Liver (tissue), 8 donors: ENCODE measurements at regions not wholly inside any gene's neighbourhood (a gene's known extent, or its start where the extent isn't known, plus 50 kb on each side); places are given as distances from the start of the nearest gene placed in this dataset.

Experiments
- DNase-seq: peaks from one replicate; pipeline ENCODE4 v3.0.0-alpha.2; 2017; ENCODE audit warnings: low spot score
- H3K27ac ChIP-seq, 2 donors: one replicate each; pipeline ENCODE4 v1.7.0; 2013; ENCODE audit warnings: inconsistent platforms in 2 of 2, low read length in 2 of 2, control low read depth in 1 of 2, low read depth in 1 of 2, mild to moderate bottlenecking in 1 of 2
- H3K27me3 ChIP-seq, 4 donors: one replicate each; pipeline versions ENCODE4 v1.6.1 to v1.7.0; 2013; ENCODE audit warnings: low read length in 3 of 4, inconsistent platforms in 1 of 4, mild to moderate bottlenecking in 1 of 4, moderate library complexity in 1 of 4; ENCODE audit not compliant: control insufficient read depth in 4 of 4, insufficient read depth in 4 of 4
- H3K36me3 ChIP-seq, 4 donors: one replicate each; pipeline versions ENCODE4 v1.6.1 to v1.7.0; 2013; ENCODE audit warnings: low read length in 3 of 4, mild to moderate bottlenecking in 3 of 4, low read depth in 1 of 4, moderate library complexity in 1 of 4; ENCODE audit not compliant: control insufficient read depth in 4 of 4, insufficient read depth in 3 of 4
- H3K4me1 ChIP-seq, 4 donors: one replicate each; pipeline versions ENCODE4 v1.6.1 to v1.7.0; 2013; ENCODE audit warnings: low read length in 3 of 4, mild to moderate bottlenecking in 3 of 4, moderate library complexity in 1 of 4; ENCODE audit not compliant: control insufficient read depth in 4 of 4, insufficient read depth in 4 of 4
- H3K4me3 ChIP-seq, 3 donors: one replicate each; pipeline versions ENCODE4 v1.6.1 to v1.7.0; 2013; ENCODE audit warnings: low read length in 3 of 3, control low read depth in 1 of 3, low read depth in 1 of 3, mild to moderate bottlenecking in 1 of 3
- H3K9ac ChIP-seq, 2 donors: one replicate each; pipeline ENCODE4 v1.7.0; 2013; ENCODE audit warnings: low read length in 2 of 2, mild to moderate bottlenecking in 2 of 2, moderate library complexity in 2 of 2, control low read depth in 1 of 2, low read depth in 1 of 2
- H3K9me3 ChIP-seq, 4 donors: one replicate each; pipeline versions ENCODE4 v1.6.1 to v1.7.0; 2013; ENCODE audit warnings: low read length in 3 of 4; ENCODE audit not compliant: control insufficient read depth in 4 of 4
- EGR1 ChIP-seq, 2 donors: IDR thresholded peaks; 2 replicates each; pipeline ENCODE4 v1.6.1; 2016 to 2018; ENCODE audit warnings: antibody characterized with exemption in 2 of 2, low read depth in 2 of 2
- FOXA1 ChIP-seq: IDR thresholded peaks from 2 replicates; pipeline ENCODE4 v1.6.1; 2016; ENCODE audit warnings: antibody characterized with exemption
- FOXA2 ChIP-seq: IDR thresholded peaks from 2 replicates; pipeline ENCODE4 v1.6.1; 2016; ENCODE audit warnings: antibody characterized with exemption
- GABPA ChIP-seq, 2 donors: IDR thresholded peaks in 1 of 2; conservative IDR thresholded peaks in 1 of 2; 2 replicates each; pipeline ENCODE4 v1.6.1; 2016; ENCODE audit warnings: antibody characterized with exemption in 2 of 2, mild to moderate bottlenecking in 1 of 2, moderate library complexity in 1 of 2
- HNF4A ChIP-seq, 2 donors: conservative IDR thresholded peaks; 2 replicates each; pipeline ENCODE4 v1.6.1; 2016; ENCODE audit warnings: antibody characterized with exemption in 2 of 2, mild to moderate bottlenecking in 2 of 2
- HNF4G ChIP-seq: IDR thresholded peaks from 2 replicates; pipeline ENCODE4 v1.6.1; 2016; ENCODE audit warnings: antibody characterized with exemption
- JUND ChIP-seq, 2 donors: IDR thresholded peaks; 2 replicates each; pipeline ENCODE4 v1.6.1; 2016; ENCODE audit warnings: antibody characterized with exemption in 2 of 2
- NR2F2 ChIP-seq: IDR thresholded peaks from 2 replicates; pipeline ENCODE4 v1.6.1; 2016; ENCODE audit warnings: antibody characterized with exemption
- RAD21 ChIP-seq, 2 donors: IDR thresholded peaks; 2 replicates each; pipeline ENCODE4 v1.6.1; 2016; ENCODE audit warnings: antibody characterized with exemption in 2 of 2, mild to moderate bottlenecking in 2 of 2
- RXRA ChIP-seq, 2 donors: IDR thresholded peaks; 2 replicates each; pipeline ENCODE4 v1.6.1; 2017 to 2018; ENCODE audit warnings: antibody characterized with exemption in 2 of 2, mild to moderate bottlenecking in 1 of 2
- SP1 ChIP-seq: IDR thresholded peaks from 2 replicates; pipeline ENCODE4 v1.6.1; 2018; ENCODE audit warnings: antibody characterized with exemption, mild to moderate bottlenecking
- TAF1 ChIP-seq: conservative IDR thresholded peaks from 2 replicates; pipeline ENCODE4 v1.6.1; 2016; ENCODE audit warnings: antibody characterized with exemption, mild to moderate bottlenecking
- YY1 ChIP-seq: IDR thresholded peaks from 2 replicates; pipeline ENCODE4 v1.6.1; 2016; ENCODE audit warnings: antibody characterized with exemption, mild to moderate bottlenecking
- WGBS: extraction: QIAGEN DNeasy Blood & Tissue Kit; methylation state at CpG from one replicate; pipeline ENCODE4 v1.1.7; 2013; 5-methylcytosine and 5-hydroxymethylcytosine counted together
- TF ChIP-seq, protein P1 (sequence below): IDR thresholded peaks from 2 replicates; pipeline ENCODE4 v1.6.1; 2016; ENCODE audit warnings: antibody characterized with exemption, mild to moderate bottlenecking
- TF ChIP-seq, protein P2 (sequence below): IDR thresholded peaks from 2 replicates; pipeline ENCODE4 v1.6.1; 2016; ENCODE audit warnings: antibody characterized with exemption
- TF ChIP-seq, protein P3 (sequence below): IDR thresholded peaks from 2 replicates; pipeline ENCODE4 v1.6.1; 2016; ENCODE audit warnings: antibody characterized with exemption
- TF ChIP-seq, protein P4 (sequence below): fragments of 150-350 bp; IDR thresholded peaks from 2 replicates; pipeline ENCODE4 v1.5.1; 2017; ENCODE audit warnings: improper control_type of control experiment, low read depth, low read length; ENCODE audit not compliant: missing input control
- TF ChIP-seq, protein P5 (sequence below): IDR thresholded peaks from 2 replicates; pipeline ENCODE4 v1.6.1; 2016; ENCODE audit warnings: antibody characterized with exemption
- donor health status: healthy.
- donor health status: healthy.
- donor health status: healthy.
- donor health status: healthy.
- donor health status: healthy.

DNA sequence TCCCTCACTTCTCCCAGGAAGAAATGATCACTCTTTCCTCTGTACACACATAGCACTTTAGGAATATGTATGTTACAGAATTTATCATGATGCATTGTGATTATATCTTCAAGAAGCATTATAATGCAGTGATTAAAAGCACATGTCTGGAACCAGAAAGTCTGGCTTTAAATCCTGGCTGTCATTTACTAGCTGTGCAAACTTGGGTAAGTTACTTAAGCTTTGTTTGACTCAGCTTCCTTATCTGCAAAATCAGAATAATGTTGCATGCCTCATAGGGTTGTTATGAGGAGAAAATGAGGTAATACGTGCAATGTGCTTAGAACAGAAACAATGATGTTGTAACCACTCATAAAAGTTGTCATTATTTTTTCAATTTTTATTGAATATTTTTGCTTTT lies 156.3 kb upstream of the ZKSCAN2 start:
- H3K36me3 ChIP-seq = no peaks in the 10 kb centered on the region
- H3K27me3 ChIP-seq = no peaks in the 10 kb centered on the region
- TF ChIP-seq JUND (IDR thresholded peaks at IDR 0.05) (no peak), SP1 (no peak), EGR1 (IDR thresholded peaks at IDR 0.05; ENCODE audit: low read depth in 2 of 2) (no peak), FOXA2 (no peak), GABPA (IDR thresholded peaks at IDR 0.05 in 1 of 2, conservative IDR thresholded peaks at IDR 0.05 in 1 of 2) (no peak), HNF4A (conservative IDR thresholded peaks at IDR 0.05) (no peak), YY1 (no peak), RXRA (IDR thresholded peaks at IDR 0.05) (no peak), HNF4G (no peak), TAF1 (no peak), RAD21 (IDR thresholded peaks at IDR 0.05) (no peak), FOXA1 (no peak), NR2F2 (no peak)
- TF ChIP-seq, protein P1, sequence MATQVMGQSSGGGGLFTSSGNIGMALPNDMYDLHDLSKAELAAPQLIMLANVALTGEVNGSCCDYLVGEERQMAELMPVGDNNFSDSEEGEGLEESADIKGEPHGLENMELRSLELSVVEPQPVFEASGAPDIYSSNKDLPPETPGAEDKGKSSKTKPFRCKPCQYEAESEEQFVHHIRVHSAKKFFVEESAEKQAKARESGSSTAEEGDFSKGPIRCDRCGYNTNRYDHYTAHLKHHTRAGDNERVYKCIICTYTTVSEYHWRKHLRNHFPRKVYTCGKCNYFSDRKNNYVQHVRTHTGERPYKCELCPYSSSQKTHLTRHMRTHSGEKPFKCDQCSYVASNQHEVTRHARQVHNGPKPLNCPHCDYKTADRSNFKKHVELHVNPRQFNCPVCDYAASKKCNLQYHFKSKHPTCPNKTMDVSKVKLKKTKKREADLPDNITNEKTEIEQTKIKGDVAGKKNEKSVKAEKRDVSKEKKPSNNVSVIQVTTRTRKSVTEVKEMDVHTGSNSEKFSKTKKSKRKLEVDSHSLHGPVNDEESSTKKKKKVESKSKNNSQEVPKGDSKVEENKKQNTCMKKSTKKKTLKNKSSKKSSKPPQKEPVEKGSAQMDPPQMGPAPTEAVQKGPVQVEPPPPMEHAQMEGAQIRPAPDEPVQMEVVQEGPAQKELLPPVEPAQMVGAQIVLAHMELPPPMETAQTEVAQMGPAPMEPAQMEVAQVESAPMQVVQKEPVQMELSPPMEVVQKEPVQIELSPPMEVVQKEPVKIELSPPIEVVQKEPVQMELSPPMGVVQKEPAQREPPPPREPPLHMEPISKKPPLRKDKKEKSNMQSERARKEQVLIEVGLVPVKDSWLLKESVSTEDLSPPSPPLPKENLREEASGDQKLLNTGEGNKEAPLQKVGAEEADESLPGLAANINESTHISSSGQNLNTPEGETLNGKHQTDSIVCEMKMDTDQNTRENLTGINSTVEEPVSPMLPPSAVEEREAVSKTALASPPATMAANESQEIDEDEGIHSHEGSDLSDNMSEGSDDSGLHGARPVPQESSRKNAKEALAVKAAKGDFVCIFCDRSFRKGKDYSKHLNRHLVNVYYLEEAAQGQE = no peak
- TF ChIP-seq, protein P2, sequence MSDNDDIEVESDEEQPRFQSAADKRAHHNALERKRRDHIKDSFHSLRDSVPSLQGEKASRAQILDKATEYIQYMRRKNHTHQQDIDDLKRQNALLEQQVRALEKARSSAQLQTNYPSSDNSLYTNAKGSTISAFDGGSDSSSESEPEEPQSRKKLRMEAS = no peak
- TF ChIP-seq, protein P3, sequence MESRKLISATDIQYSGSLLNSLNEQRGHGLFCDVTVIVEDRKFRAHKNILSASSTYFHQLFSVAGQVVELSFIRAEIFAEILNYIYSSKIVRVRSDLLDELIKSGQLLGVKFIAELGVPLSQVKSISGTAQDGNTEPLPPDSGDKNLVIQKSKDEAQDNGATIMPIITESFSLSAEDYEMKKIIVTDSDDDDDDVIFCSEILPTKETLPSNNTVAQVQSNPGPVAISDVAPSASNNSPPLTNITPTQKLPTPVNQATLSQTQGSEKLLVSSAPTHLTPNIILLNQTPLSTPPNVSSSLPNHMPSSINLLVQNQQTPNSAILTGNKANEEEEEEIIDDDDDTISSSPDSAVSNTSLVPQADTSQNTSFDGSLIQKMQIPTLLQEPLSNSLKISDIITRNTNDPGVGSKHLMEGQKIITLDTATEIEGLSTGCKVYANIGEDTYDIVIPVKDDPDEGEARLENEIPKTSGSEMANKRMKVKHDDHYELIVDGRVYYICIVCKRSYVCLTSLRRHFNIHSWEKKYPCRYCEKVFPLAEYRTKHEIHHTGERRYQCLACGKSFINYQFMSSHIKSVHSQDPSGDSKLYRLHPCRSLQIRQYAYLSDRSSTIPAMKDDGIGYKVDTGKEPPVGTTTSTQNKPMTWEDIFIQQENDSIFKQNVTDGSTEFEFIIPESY = no peak
- TF ChIP-seq, protein P4, sequence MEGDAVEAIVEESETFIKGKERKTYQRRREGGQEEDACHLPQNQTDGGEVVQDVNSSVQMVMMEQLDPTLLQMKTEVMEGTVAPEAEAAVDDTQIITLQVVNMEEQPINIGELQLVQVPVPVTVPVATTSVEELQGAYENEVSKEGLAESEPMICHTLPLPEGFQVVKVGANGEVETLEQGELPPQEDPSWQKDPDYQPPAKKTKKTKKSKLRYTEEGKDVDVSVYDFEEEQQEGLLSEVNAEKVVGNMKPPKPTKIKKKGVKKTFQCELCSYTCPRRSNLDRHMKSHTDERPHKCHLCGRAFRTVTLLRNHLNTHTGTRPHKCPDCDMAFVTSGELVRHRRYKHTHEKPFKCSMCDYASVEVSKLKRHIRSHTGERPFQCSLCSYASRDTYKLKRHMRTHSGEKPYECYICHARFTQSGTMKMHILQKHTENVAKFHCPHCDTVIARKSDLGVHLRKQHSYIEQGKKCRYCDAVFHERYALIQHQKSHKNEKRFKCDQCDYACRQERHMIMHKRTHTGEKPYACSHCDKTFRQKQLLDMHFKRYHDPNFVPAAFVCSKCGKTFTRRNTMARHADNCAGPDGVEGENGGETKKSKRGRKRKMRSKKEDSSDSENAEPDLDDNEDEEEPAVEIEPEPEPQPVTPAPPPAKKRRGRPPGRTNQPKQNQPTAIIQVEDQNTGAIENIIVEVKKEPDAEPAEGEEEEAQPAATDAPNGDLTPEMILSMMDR = no peak
- TF ChIP-seq, protein P5, sequence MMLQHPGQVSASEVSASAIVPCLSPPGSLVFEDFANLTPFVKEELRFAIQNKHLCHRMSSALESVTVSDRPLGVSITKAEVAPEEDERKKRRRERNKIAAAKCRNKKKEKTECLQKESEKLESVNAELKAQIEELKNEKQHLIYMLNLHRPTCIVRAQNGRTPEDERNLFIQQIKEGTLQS = no peak
- DNase-seq = no peak
- peaks cover 7 to 37% (median 34%) of the 10 kb centered on the region in 4 donors for H3K4me1 ChIP-seq
- H3K4me3 ChIP-seq = no peak overlapping the region
- 35% methylated on average over 1 of the region's 1 CpG for WGBS
- no peak overlapping the region for H3K9ac ChIP-seq
- H3K27ac ChIP-seq = no peak overlapping the region
- no peaks in the 10 kb centered on the region for H3K9me3 ChIP-seq

DNA sequence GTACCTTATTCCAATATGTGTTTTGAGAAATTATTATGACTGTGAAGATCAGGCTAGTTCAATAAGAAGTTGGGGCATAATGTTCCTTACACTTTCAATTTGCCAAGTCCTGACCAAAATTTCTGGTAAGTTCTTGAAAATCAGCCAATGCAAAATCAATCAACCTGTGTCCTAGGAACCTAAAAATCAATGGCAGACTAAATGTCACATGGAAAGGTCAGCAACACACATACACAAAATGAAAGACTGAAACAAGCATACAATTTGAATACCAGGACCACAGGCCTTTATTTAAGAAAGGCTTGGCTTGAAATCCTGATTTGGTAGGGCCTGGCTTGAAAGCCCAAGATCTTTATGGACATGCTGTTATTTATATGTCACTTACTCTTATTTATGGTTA lies 155.5 kb upstream of the ZKSCAN2 start:
- Histone ChIP-seq H3K4me3 (peak overlapping the region in 1 of 3 donors; percentile 11), H3K27me3 (no peaks in the 10 kb centered on the region), H3K27ac (peak overlapping the region; percentile 30 to 70), H3K9ac (no peak overlapping the region), H3K9me3 (no peaks in the 10 kb centered on the region), H3K36me3 (no peaks in the 10 kb centered on the region), H3K4me1 (peaks cover 7 to 37% (median 34%) of the 10 kb centered on the region in 4 donors)
- DNase-seq = no peak
- TF ChIP-seq FOXA2 = no peak
- TF ChIP-seq NR2F2 = peak; percentile 40
- TF ChIP-seq EGR1 (IDR thresholded peaks at IDR 0.05; ENCODE audit: low read depth in 2 of 2) = no peak
- peak; percentile 90 for TF ChIP-seq YY1
- no peak for TF ChIP-seq TAF1
- TF ChIP-seq, protein P1 = no peak
- TF ChIP-seq, protein P4 = no peak
- peak; percentile 51 to 55 for TF ChIP-seq RXRA (IDR thresholded peaks at IDR 0.05)
- TF ChIP-seq HNF4G = no peak
